Chondrocyte (in vitro differentiated cells): ENCODE measurements at regions not wholly inside any gene's neighbourhood (a gene's known extent, or its start where the extent isn't known, plus 50 kb on each side); places are given as distances from the start of the nearest gene placed in this dataset.
"Not testable (repeated sequence)": the region's sequence is repeated elsewhere in the genome, so short reads cannot be mapped to it uniquely, and the experiment has no call there.

Source experiments
- DNase-seq: peaks from one replicate; pipeline ENCODE4 v3.0.0; 2021; ENCODE audit warnings: mixed read lengths, low spot score
- H3K27ac Mint-ChIP-seq: one replicate; pipeline ENCODE4 v1.8.0; 2021; ENCODE audit warnings: mild to moderate bottlenecking, moderate library complexity, mixed read lengths; ENCODE audit not compliant: unreplicated experiment
- H3K27me3 Mint-ChIP-seq: 2 replicates; pipeline ENCODE4 v1.8.0; 2021; ENCODE audit warnings: low read depth, mixed read lengths
- H3K36me3 Mint-ChIP-seq: 2 replicates; pipeline ENCODE4 v1.8.0; 2021; ENCODE audit warnings: low read depth, mixed read lengths
- H3K4me1 Mint-ChIP-seq: 2 replicates; pipeline ENCODE4 v1.8.0; 2021; ENCODE audit warnings: low read depth, mild to moderate bottlenecking, mixed read lengths
- H3K4me3 Mint-ChIP-seq: one replicate; pipeline ENCODE4 v1.8.0; 2021; ENCODE audit warnings: mild to moderate bottlenecking, moderate library complexity, mixed read lengths; ENCODE audit not compliant: unreplicated experiment
- H3K9me3 Mint-ChIP-seq: 2 replicates; pipeline ENCODE4 v1.8.0; 2021; ENCODE audit warnings: low read depth, mixed read lengths
- TF ChIP-seq, protein P1 (sequence below): fragments of 200-600 bp; sonication (generic); IDR thresholded peaks from 2 replicates; pipeline ENCODE4 v1.5.0; 2021; ENCODE audit warnings: antibody characterized with exemption, mild to moderate bottlenecking, moderate library complexity

- peaks cover 4% of the 10 kb centered on the region for H3K9me3 Mint-ChIP-seq
- H3K36me3 Mint-ChIP-seq, result no peaks in the 10 kb centered on the region
- no peak for DNase-seq
- H3K4me1 Mint-ChIP-seq, result peaks cover 33% of the 10 kb centered on the region
- peaks cover 14% of the 10 kb centered on the region for H3K27me3 Mint-ChIP-seq
- TF ChIP-seq, protein P1, sequence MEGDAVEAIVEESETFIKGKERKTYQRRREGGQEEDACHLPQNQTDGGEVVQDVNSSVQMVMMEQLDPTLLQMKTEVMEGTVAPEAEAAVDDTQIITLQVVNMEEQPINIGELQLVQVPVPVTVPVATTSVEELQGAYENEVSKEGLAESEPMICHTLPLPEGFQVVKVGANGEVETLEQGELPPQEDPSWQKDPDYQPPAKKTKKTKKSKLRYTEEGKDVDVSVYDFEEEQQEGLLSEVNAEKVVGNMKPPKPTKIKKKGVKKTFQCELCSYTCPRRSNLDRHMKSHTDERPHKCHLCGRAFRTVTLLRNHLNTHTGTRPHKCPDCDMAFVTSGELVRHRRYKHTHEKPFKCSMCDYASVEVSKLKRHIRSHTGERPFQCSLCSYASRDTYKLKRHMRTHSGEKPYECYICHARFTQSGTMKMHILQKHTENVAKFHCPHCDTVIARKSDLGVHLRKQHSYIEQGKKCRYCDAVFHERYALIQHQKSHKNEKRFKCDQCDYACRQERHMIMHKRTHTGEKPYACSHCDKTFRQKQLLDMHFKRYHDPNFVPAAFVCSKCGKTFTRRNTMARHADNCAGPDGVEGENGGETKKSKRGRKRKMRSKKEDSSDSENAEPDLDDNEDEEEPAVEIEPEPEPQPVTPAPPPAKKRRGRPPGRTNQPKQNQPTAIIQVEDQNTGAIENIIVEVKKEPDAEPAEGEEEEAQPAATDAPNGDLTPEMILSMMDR, result no peak
- H3K27ac Mint-ChIP-seq, result peak overlapping the region; percentile 79
- peak overlapping the region; percentile 78 for H3K4me3 Mint-ChIP-seq
Observed at GRCh38 chr6:27604986-27605385, 132.1 kb upstream of the ZNF184 start.

- Mint-ChIP-seq H3K27me3 (peaks cover 35% of the 10 kb centered on the region), H3K9me3 (no peaks in the 10 kb centered on the region)
Observed at GRCh38 chr6:27601668-27602254, 128.9 kb upstream of the ZNF184 start.

GRCh38 chr6:27599859-27600532, 127.1 kb upstream of the ZNF184 start:
- peaks cover 19% of the 10 kb centered on the region for H3K4me1 Mint-ChIP-seq

More at GRCh38 chr6:27601668-27602254, 128.9 kb upstream of the ZNF184 start:
- DNase-seq, result no peak
- H3K4me1 Mint-ChIP-seq, result peaks cover 28% of the 10 kb centered on the region
- H3K4me3 Mint-ChIP-seq, result peak overlapping the region; percentile 70
- H3K36me3 Mint-ChIP-seq, result no peaks in the 10 kb centered on the region
- H3K27ac Mint-ChIP-seq, result no peak overlapping the region
- TF ChIP-seq, protein P1, result no peak

GRCh38 chr6:27597031-27597567, 124.2 kb upstream of the ZNF184 start:
- not testable (repeated sequence) for H3K4me1 Mint-ChIP-seq, H3K36me3 Mint-ChIP-seq, H3K9me3 Mint-ChIP-seq, H3K4me3 Mint-ChIP-seq, DNase-seq, H3K27ac Mint-ChIP-seq
- peaks cover 36% of the 10 kb centered on the region for H3K27me3 Mint-ChIP-seq

More at GRCh38 chr6:27599859-27600532, 127.1 kb upstream of the ZNF184 start:
- DNase-seq, result no peak
- H3K9me3 Mint-ChIP-seq, result no peaks in the 10 kb centered on the region
- H3K36me3 Mint-ChIP-seq, result no peaks in the 10 kb centered on the region
- H3K27me3 Mint-ChIP-seq, result peaks cover 42% of the 10 kb centered on the region
- H3K27ac Mint-ChIP-seq, result no peak overlapping the region
- H3K4me3 Mint-ChIP-seq, result no peak overlapping the region
- TF ChIP-seq, protein P1, result no peak

- Mint-ChIP-seq H3K36me3 (no peaks in the 10 kb centered on the region), H3K4me1 (no peaks in the 10 kb centered on the region), H3K27ac (no peak overlapping the region), H3K4me3 (no peak overlapping the region), H3K9me3 (no peaks in the 10 kb centered on the region), H3K27me3 (peaks cover 23% of the 10 kb centered on the region)
- TF ChIP-seq, protein P1, result no peak
- no peak for DNase-seq
Observed at GRCh38 chr6:27593861-27594260, 121.0 kb upstream of the ZNF184 start.
